LoVo (cell line): ENCODE measurements at regions not wholly inside any gene's neighbourhood (a gene's known extent, or its start where the extent isn't known, plus 50 kb on each side); places are given as distances from the start of the nearest gene placed in this dataset.

ENCODE experiments used
- DNase-seq: peaks from one replicate; pipeline ENCODE4 v3.0.0-alpha.2; 2016; ENCODE audit warnings: low spot score

DNA sequence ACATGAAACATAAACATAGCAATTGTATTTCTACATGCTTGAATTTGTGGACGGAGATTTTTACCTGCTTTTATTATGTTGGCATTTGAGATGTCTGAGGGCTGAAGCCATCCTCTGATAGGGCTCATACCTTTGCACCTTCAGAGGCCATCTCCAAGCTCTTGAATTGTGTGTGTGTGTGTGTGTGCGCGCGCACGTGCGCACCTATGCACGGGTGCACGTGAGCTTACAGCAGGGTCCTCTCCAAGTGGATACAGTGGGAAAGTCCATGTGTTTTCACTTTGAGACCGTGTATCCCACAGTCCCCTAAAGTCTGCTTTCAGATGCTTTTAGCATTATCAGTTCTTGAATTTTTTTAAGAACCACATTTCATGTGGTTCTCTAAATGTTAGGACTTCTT is 178.6 kb downstream of the RAB11FIP2 start:
- DNase-seq, result no peak

DNA sequence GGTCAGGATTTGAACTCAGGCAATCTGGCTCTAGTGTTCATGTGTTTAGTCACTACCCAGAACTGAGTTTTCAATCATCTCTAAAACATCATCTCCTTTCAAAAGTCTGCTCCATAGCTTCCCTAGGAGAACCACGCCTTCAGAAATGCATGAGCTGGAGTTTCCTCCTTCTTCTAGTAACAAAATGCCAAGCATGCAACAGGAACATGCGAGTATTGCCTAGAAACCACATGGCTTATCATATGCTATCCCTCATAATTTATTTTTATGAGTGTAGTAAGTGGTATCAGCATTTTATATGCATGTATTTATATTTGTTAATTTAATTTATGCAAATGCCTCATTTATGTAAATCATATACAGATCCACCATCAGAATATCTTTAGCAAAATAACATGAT is 170.9 kb downstream of the RAB11FIP2 start:
- no peak for DNase-seq

DNA sequence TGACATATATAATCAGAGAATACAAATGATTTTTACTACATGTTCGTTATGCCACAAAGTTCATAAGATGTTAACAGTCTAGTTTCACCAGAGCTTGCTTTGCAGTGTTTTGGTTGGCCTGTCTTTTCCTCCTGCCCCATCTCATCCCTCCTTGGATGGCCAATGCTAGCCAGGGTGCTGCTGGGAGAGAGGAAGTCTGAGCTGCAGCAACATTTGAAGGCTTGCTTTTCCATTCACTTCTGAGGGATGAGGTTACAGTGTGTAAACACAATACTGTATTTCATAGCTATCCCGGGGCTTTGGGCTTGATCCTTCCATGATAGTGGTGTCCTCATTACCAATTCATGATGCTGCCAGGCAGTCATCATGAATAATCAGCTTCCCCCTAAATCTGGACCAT is 170.5 kb downstream of the RAB11FIP2 start:
- no peak for DNase-seq

DNA sequence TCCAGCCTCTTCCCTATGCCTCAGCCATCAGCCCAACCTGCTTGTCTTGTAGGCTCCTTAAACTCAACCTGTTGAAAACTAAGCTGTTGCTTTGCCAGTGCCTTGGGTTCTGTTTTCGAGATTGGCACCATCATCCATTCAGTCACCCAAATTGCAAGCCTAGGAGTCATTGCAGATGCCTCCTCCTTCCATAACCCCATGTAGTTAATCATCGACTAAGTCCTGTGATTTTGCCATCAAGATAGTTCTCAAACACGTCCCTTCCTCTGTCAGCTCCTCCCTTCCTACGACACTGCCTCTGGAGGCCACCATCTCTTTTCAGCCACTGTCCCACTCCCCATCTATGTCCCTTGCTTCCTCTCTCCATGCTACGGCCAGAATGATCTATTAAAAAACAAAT is 168.1 kb downstream of the RAB11FIP2 start:
- DNase-seq, result no peak

DNA sequence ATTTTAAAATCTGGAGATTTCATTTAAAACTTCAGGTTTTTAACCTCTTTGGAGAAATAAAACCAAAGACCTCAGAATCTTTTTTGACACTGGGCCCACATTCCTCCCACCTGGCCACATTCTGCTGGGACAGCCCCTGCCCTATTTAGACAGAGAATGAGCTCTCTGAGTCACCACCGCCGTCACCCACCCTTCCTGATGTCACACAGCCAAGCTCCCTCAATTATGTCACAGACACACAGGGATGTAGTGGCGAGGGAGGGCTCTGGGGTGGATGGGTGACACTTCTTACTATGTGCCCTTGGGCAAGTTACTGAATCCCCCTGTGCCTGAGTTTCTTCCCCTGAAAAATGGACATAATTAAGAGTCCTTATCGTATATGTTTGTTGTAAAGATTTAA is 162.6 kb downstream of the RAB11FIP2 start:
- no peak for DNase-seq

DNA sequence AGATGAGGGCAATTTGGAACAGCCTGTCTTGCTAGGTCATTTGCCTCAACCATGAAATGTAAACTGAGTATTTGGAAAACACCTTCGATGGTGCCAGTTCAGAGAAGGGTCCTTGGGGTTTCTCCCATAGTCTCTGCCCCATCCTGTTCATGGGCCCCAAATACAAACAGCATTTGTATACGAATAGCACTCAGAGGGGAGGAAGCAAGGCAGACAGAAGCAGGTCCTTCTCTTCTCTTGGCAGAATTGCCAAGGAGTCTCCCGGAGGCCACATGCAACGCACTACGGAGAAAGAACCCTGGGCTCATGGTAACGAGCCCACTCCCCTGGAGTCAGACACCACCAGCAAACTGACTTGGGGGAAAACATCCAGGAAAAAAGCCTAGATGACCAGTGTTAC is 162.1 kb downstream of the RAB11FIP2 start:
- DNase-seq, result no peak

DNA sequence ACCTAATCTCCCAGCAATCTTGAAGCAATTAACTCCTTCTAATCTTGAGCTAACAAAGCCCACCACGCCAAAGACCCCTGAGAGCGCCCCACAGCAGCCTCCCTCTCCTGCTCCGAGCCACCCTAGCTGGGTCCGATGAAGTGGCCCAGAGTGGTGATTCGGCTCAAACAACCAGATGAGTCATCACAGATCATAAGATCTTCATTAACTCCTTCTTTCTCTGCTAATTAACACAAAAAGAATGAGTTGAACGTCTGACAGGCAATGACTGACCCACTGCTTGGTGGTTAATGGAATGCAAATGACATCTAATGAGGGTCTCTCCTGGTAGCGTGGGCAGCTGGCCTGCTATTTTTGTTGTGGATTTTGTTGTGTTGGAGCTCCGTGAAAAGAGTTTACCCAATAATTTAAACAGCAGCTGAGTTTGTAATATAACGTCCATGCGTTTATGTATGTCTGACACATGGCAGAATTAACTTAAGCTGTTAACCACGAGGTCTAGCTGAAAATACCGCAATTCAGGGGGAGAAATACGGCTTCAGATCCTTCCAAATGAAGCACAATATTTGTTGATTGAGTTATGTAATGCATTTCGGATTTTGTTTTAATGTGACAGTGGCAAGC is 161.4 kb downstream of the RAB11FIP2 start:
- no peak for DNase-seq

DNA sequence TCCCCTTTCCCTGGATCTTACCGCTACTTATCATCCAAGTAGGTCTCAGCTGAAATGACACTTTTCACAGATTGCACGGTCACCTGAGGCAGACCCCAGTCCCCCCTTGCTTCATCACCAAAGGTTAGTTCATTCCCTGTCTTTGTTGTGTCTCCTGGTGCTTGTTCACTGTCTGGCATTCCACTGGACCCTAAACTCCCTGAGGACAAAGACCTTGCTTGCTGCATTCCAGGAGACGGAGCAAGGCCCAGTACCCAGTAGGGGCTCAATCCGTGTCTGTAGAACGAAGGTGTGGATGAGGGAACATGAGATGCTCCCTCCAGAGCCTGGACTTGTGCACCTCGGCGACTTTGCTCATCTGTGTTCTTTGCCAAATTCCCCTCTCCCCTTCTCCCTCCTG is 160.0 kb downstream of the RAB11FIP2 start:
- DNase-seq, result no peak

DNA sequence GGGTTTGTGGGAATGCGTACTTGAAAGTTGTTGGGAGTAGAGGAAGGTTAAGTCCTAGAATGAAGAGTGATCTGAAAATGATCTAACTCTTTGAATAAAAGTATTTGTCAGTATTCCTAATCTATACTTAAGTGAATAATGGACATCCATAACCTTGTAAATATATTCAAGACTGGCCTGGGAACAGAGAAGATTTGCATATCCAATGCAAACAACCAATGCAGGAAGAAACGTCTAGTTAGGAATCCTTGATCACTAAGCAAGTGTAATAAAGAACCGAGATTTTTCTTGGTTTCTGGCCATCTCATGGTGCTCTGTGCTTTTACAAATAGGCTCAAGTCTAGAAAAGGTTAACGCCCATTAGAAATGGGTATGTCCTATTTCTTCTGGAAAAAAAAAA is 157.1 kb downstream of the RAB11FIP2 start:
- no peak for DNase-seq

DNA sequence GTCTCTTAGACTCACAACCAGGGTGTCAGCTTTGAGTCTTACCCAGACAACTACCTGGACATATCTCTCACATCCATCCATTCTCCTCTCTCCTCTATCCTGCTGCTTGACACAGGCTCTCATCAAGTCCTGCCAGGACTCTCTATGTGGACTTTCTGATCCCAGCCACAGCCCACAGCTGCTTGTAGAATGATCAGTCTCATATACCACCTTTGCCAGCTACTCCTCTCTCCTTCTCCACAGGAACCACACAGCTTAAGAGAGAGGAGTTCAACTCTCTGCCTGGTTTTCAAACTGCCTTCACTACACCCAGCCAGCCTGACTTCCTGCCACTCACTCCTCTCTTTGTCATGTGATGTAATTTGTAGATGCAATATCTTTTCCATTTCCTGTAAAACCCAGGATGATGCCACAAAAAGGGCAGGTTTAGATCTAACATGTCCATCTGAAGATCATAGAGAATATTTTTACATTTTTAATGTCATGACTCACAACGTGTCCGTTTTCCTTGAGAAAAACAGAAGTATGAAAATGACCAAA is 154.0 kb downstream of the RAB11FIP2 start:
- DNase-seq, result no peak

DNA sequence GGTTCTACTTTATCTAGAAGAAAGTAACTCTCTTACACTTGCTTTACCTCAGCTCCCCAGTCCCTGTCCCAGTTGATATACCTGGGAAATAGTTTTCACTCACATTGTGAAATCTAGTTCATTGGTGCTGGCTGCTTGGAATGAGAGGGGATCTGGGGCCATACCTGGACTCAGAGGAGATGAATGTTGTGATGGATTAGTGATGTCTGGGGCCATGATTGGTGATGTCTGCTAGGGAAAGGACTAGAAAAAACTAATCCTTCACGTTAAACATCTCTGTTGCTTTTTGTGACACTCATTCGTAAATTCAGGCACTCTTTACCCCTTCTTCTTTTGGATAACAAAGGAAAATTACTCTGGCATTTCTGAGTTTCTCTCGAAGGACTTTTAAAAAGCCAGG is 152.4 kb downstream of the RAB11FIP2 start:
- no peak for DNase-seq

DNA sequence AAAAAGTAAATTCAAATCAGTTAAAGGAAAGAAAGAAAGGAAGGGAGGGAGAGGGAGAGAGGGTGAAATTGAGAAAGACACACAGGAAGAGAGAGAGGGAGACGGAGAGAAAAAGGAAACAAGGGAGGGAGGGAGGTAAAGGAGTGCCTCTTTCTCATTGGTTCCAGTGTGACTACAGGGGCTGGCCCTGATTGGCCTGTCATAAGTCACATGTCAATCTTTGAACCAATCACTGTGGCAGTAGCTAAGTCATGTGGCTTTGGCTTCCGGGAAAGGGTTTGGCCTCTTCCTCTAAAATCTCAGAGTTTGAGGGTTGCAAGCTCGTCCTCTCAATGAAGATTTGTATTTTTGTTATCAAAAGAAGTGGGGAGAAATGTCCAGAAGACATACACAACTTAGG is 150.2 kb downstream of the RAB11FIP2 start:
- no peak for DNase-seq

DNA sequence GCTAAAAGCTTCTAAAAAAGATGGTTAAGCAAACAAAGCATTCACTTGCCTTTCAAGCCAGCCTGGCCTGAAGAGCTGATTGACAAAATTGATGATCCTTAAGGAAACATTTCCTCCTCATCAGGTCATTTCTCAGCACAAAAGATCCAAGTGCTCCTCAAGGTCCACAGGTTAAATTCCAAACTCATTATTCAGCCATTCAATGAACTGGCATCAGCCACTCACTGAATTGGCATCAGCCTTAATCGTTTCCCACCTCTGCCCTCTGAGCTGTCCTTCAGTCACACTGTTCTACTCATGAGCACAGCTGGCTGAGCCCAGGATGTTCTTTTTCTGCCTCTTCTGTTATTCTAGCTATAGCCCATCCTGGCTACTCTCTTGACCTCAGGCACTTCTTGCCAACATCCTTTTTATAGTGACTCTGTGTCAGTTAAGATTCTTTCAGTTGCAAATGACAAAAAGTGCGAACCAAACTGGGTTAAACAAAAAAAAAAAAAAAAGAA is 147.5 kb downstream of the RAB11FIP2 start:
- DNase-seq, result no peak

DNA sequence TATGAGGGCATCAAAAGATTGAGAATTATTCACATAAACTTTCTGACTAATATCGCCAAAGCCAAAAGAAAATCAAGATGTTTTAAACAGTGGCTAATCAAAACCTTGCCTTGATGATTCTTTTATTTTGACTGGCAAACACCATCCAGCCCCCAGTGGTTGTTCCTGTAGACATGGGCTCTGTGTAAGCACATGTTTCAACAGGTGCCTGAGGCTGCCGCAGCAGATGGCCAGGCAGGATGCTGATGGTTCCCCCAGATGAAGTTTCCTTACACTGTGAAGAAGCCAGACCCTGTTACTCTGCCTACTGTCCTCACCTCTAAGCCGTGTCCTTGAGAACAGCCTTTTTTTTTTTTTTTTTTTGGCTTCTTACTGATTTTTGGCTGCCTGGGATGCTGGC is 146.5 kb downstream of the RAB11FIP2 start:
- DNase-seq, result no peak

DNA sequence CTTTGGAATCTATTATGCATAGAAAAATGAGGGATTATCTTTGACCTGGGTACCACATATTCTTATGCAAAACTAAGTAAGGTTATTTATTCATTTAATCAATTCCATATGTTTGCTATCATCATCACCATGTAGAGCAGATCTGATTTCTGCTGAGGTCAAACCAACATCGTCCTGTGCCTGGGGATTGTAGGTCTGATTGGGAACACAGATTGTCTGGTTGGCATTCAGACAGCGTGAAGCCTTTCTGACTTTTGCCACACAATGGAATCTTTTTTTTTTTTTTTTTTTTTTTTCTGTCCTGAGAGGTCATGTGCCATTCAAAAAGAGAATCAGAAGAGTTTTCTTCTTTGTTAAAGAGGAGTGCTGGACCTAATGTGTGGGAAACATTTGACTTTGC is 142.9 kb downstream of the RAB11FIP2 start:
- DNase-seq, result no peak

DNA sequence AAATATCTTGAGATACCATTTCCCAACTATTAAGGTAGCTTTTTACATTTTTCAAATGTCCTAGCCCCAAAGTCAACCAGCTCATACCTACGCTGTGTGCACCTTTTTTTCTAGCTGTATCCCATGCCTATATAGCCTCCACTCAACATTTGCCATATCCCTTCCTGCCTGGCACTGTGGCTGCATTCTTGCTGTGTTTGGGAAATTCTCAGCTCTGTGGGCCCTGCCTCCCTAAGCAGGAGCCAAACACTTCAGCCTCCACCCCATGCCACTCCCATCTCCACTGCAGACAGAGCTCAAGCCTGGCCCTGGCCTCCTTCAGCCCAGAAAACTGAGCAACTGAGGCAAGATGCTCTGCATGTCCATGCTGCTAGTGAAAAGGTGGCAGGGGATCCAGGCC is 141.3 kb downstream of the RAB11FIP2 start:
- no peak for DNase-seq

DNA sequence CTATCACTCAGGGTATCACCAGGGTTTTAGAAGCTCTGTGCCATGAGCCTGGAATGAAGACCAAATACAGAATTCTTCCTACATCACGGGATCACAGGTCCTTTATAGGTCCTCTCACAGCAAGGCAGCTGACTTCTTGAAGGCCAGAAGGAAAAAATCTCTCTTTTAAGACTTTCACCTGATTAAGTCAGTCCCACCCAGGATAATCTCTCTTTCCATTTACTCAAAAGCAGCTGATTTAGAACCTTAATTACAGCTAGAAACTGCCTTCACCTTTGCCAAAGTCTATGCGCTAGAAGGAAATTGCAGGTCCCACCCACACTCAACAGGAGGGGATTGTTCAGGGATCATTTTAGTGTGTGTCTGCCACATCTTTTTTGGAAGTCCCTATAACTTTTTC is 135.1 kb downstream of the RAB11FIP2 start:
- DNase-seq, result no peak

DNA sequence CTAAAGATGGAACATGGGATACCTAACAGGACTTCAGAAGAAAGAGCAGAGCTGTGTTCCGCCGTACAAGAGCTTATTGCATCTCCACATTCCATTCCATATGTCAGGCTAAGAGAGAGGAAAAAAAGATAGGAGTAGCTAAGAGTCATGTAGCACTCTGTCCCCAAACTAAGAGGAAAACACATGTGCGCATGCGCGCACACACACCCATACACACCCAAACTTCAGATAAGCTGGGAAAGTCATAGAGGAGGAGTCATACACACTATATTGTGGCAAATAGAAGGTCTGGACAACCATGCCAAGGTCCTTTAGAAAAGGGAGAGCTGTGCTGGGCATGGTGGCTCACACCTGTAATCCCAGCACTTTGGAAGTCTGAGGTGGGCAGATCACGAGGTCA is 132.4 kb downstream of the RAB11FIP2 start:
- DNase-seq, result no peak

DNA sequence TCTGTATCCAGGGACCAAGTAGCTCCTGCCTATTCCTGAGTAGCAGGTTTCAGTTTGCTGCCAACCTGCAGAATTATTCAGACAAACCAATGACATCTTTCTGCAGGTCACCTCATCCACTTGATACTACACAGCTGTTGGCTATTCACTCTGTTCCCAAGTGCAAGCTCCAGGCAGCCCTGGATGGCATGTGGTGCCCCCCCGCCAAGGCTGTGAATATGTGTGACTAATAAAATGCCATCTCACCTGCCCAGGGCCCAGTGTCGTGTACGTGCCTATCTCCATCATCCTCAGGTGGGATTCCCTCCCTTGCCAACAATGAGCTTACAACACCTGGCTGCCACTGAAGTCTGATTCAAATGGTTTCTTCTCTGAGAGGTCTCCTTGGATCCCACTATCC is 125.8 kb downstream of the RAB11FIP2 start:
- no peak for DNase-seq

DNA sequence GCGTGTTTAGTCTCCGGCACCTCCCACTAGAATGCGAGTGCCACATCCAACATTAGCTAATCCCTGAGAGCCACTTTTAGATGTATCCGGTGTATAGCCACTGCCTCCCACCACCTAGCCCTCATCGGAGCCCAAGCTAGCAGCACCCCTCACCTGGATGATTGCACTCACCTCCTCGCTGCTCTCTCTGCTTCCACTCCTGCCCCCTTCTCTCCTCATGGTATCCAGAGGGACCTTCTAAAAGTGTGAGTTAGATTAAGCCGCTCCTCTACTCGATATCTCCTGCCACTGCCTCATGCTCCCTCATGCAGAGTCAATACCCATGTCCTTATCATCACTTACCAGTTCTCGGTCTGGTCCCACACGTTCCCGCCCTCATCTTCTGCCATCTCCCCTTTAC is 125.3 kb downstream of the RAB11FIP2 start:
- no peak for DNase-seq

DNA sequence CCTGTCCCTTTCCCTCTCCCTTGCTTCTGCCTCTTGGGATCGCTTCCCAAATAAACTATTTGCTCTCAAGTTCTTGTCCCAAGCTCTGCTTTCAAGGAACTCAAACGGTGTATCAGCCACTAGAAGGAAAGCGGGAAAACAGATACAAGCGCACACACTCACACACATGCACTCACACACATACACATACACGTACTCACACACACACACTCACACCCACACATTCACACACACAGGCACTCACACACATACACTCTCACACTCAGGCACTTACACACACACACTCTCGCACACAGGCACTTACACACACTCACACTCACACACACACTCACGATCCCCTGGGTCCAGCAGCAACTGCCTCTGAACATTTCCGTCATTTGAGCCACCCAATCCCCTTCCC is 121.9 kb downstream of the RAB11FIP2 start:
- no peak for DNase-seq

DNA sequence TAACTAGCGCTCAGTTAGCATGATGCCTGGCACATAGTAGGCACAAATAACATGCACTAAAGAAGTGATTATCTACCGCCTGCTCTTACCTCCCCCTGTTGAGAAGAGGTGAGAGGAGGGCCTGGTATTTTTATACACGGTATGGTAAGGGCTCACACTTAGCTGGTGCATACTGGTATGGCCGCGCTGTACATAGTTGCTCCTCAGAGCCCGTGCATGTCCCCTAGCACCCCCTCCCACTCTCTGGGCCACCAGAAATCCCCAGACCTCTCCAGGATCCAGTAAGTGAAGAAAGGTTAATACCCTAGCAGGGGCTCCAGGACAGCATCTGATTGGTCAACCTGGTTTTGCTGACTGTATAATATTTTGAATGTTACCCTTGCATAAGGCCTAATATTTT is 121.4 kb downstream of the RAB11FIP2 start:
- DNase-seq, result no peak

DNA sequence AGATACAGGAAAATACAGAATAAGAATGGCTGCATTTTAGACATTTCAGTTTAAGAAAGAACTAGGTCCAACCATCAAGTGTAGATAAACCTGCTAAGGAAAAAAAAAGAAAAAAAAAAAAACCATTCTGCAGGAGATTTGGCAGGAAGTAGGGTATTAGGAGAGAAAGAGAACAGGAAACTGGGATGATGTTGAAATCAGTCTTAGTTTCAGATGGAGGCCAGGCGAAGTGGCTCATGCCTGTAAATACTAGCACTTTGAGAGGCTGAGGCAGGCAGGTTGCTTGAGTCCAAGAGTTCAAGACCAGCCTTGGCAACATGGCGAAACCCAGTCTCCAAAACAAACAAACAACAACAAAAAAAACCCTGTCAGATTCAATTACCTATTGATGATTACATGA is 120.2 kb downstream of the RAB11FIP2 start:
- no peak for DNase-seq

DNA sequence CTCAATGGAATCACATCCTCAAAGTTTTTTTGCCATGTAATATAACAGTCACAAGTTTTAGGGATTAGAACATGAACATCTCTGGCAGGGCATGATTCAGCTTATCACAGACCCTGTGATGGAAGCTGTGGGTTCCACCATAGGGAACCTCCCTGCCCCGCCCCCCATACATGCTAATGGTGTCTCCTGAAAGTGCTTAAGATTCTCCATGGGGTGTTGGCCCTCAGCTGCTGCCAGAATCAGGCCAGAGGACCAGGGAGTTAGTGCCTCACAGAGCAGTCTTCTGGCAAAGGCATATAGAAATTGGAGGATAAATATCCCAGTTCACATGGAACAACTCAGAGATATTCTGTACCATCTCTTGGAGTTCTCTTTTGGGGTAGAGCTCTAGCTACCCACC is 119.4 kb downstream of the RAB11FIP2 start:
- DNase-seq, result no peak
